K562 (cell line): ENCODE measurements at regions not wholly inside any gene's neighbourhood (a gene's known extent, or its start where the extent isn't known, plus 50 kb on each side); places are given as distances from the start of the nearest gene placed in this dataset.

ENCODE experiments used
- ATAC-seq: fragments of 200-7000 bp; cut with Tn5 transposase; 3 replicates; pipeline ENCODE4 v1.9.1; 2020; ENCODE audit warnings: moderate library complexity
- BruUV-seq: library from RNA; stranded (reverse); fragments of 400-500 nt; replicated peaks from 2 replicates; lab custom pipeline; 2021; lab: Mats Ljungman, UMichigan
- CTCF ChIA-PET: fragments of 300-600 bp; formaldehyde crosslinking; extraction: SDS; loops from one replicate; lab custom pipeline; 2021; ENCODE audit warnings: low intra/inter-chr PET ratio; lab: Yijun Ruan, JAX
- POLR2A ChIA-PET: fragments of 300-600, 350-650 bp; sonication (Branson Sonifier 250); formaldehyde crosslinking; extraction: SDS; loops from one replicate; lab custom pipeline; 2021; ENCODE audit warnings: antibody characterized with exemption, inconsistent platforms; lab: Yijun Ruan, JAX
- DNase-seq, 4 experiments: peaks; one replicate each; pipeline versions ENCODE4 v3.0.0 to v3.0.0-alpha.2; 2011 to 2018; ENCODE audit warnings: low spot score in 3 of 4, mixed read lengths in 3 of 4; ENCODE audit errors: extremely low read depth in 1 of 4
- FAIRE-seq: peaks from 2 replicates; lab custom pipeline; 2011; peaks lifted over from hg19 to GRCh38; lab: Jason Lieb, UNC
- H2AFZ ChIP-seq: 2 replicates; pipeline ENCODE4 v1.6.0; 2011; ENCODE audit warnings: low read depth, low read length, control low read depth, inconsistent platforms
- H3K27ac ChIP-seq: fragments of 200-600 bp; 3 replicates; pipeline ENCODE4 v1.8.0; 2011; ENCODE audit warnings: low read depth, mild to moderate bottlenecking, control low read depth, inconsistent platforms, low read length, moderate library complexity, mixed read lengths; ENCODE audit errors: extremely low read depth
- H3K27me3 ChIP-seq, 2 experiments: fragments of 300-600 bp in 1 of 2; 2 replicates in 1 of 2; 3 replicates in 1 of 2; pipeline versions ENCODE4 v1.6.0 to v1.8.0; 2011; ENCODE audit warnings: inconsistent platforms in 2 of 2, low read length in 2 of 2, mild to moderate bottlenecking in 1 of 2, mixed read lengths in 1 of 2, moderate library complexity in 1 of 2; ENCODE audit not compliant: control insufficient read depth in 2 of 2, insufficient read depth in 2 of 2
- H3K36me3 ChIP-seq: fragments of 300-600 bp; 3 replicates; pipeline ENCODE4 v1.8.0; 2011; ENCODE audit warnings: mild to moderate bottlenecking, low read length, inconsistent platforms; ENCODE audit not compliant: control insufficient read depth, insufficient read depth
- H3K4me1 ChIP-seq, 2 experiments: fragments of 200-600 bp in 1 of 2; replicated peaks in 1 of 2; 2 replicates in 1 of 2; 3 replicates in 1 of 2; pipeline versions ENCODE4 v1.5.1 to v1.8.0; 2011; ENCODE audit warnings: inconsistent platforms in 2 of 2, low read length in 2 of 2, mild to moderate bottlenecking in 1 of 2, mixed read lengths in 1 of 2, moderate library complexity in 1 of 2; ENCODE audit not compliant: control insufficient read depth in 2 of 2, insufficient read depth in 2 of 2
- H3K4me2 ChIP-seq: 2 replicates; pipeline ENCODE4 v1.6.1; 2011; ENCODE audit warnings: low read length, control low read depth, inconsistent platforms, mixed read lengths; ENCODE audit not compliant: insufficient read depth
- H3K4me3 ChIP-seq: fragments of 200-600 bp; sonication (generic), shearing (Covaris generic); 2 replicates; pipeline ENCODE4 v1.5.1; 2016; ENCODE audit warnings: control low read depth, inconsistent platforms
- H3K79me2 ChIP-seq: fragments of 200-600 bp; 3 replicates; pipeline ENCODE4 v1.8.0; 2011; ENCODE audit warnings: low read length, inconsistent platforms; ENCODE audit not compliant: control insufficient read depth, insufficient read depth
- H3K9ac ChIP-seq, 2 experiments: 2 replicates each; pipeline versions ENCODE4 v1.6.0 to v1.6.1; 2011; ENCODE audit warnings: low read depth in 2 of 2, low read length in 2 of 2, control low read depth in 1 of 2, inconsistent platforms in 1 of 2, mild to moderate bottlenecking in 1 of 2, mixed read lengths in 1 of 2; ENCODE audit not compliant: insufficient read depth in 1 of 2
- H3K9me1 ChIP-seq: one replicate; pipeline ENCODE4 v1.6.0; 2011; ENCODE audit warnings: inconsistent platforms, mild to moderate bottlenecking, low read length, moderate library complexity; ENCODE audit not compliant: control insufficient read depth, insufficient read depth
- H3K9me3 ChIP-seq: replicated peaks from 2 replicates; pipeline ENCODE4 v1.5.1; 2011; ENCODE audit warnings: low read depth, low read length, inconsistent platforms; ENCODE audit not compliant: control insufficient read depth, insufficient read depth
- H4K20me1 ChIP-seq: replicated peaks from 2 replicates; pipeline ENCODE4 v1.6.1; 2011; ENCODE audit warnings: low read length, inconsistent platforms, mixed read lengths; ENCODE audit not compliant: control insufficient read depth, insufficient read depth
- ATF2 ChIP-seq: sonication (generic); formaldehyde crosslinking; IDR thresholded peaks from 2 replicates; pipeline ENCODE4 v1.8.1; 2022; ENCODE audit warnings: missing genetic modification reagents
- ATF3 ChIP-seq, 2 experiments: fragments of 450-650 bp in 1 of 2; sonication (generic) in 1 of 2; formaldehyde crosslinking in 1 of 2; IDR thresholded peaks in 1 of 2; conservative IDR thresholded peaks in 1 of 2; 2 replicates each; pipeline versions ENCODE4 v1.6.1 to v1.8.1; 2016 to 2023; ENCODE audit warnings: mild to moderate bottlenecking in 2 of 2, moderate library complexity in 2 of 2, inconsistent platforms in 1 of 2, missing genetic modification reagents in 1 of 2
- E2F4 ChIP-seq: sonication (generic); formaldehyde crosslinking; IDR thresholded peaks from 2 replicates; pipeline ENCODE4 v1.8.0; 2022; ENCODE audit warnings: mild to moderate bottlenecking, low read depth, missing genetic modification reagents
- ILK ChIP-seq: fragments of 450-650 bp; IDR thresholded peaks from 2 replicates; pipeline ENCODE4 v1.6.1; 2016; ENCODE audit warnings: missing genetic modification characterization, low read depth, mild to moderate bottlenecking, missing compliant biosample characterization, moderate library complexity, borderline replicate concordance
- KHSRP ChIP-seq: fragments of 450-650 bp; IDR thresholded peaks from 2 replicates; pipeline ENCODE4 v1.6.1; 2017
- LEF1 ChIP-seq: fragments of 450-650 bp; IDR thresholded peaks from 2 replicates; pipeline ENCODE4 v1.6.1; 2016; ENCODE audit warnings: mild to moderate bottlenecking
- POU5F1 ChIP-seq: fragments of 150-350 bp; IDR thresholded peaks from 2 replicates; pipeline ENCODE4 v1.6.1; 2014; ENCODE audit warnings: borderline replicate concordance, low read length, low read depth, mild to moderate bottlenecking; ENCODE audit not compliant: partially characterized antibody
- PTRF ChIP-seq: fragments of 450-650 bp; IDR thresholded peaks from 2 replicates; pipeline ENCODE4 v1.6.1; 2016; ENCODE audit warnings: mild to moderate bottlenecking, missing genetic modification characterization, missing compliant biosample characterization
- RBM14 ChIP-seq: fragments of 200-400 bp; formaldehyde crosslinking; IDR thresholded peaks from 2 replicates; pipeline ENCODE4 v1.6.1; 2018; ENCODE audit warnings: low read depth, mild to moderate bottlenecking, low read length, moderate library complexity, borderline replicate concordance; ENCODE audit not compliant: insufficient read depth
- SOX6 ChIP-seq: fragments of 450-650 bp; IDR thresholded peaks from 2 replicates; pipeline ENCODE4 v1.6.1; 2014; ENCODE audit warnings: mild to moderate bottlenecking
- XRCC5 ChIP-seq: fragments of 200-400 bp; formaldehyde crosslinking; IDR thresholded peaks from 2 replicates; pipeline ENCODE4 v1.6.1; 2017; ENCODE audit warnings: low read depth, mild to moderate bottlenecking, low read length
- ZBTB1 ChIP-seq: sonication (generic); formaldehyde crosslinking; IDR thresholded peaks from 2 replicates; pipeline ENCODE4 v1.8.1; 2023; ENCODE audit warnings: missing genetic modification reagents, low read depth, mild to moderate bottlenecking, borderline replicate concordance
- ZBTB17 ChIP-seq: fragments of 450-650 bp; formaldehyde crosslinking; IDR thresholded peaks from 2 replicates; pipeline ENCODE4 v1.4.0; 2020; ENCODE audit warnings: mild to moderate bottlenecking
- ZBTB2 ChIP-seq: fragments of 450-650 bp; IDR thresholded peaks from 2 replicates; pipeline ENCODE4 v1.6.1; 2016; ENCODE audit warnings: antibody characterized with exemption
- ZNF277 ChIP-seq: fragments of 250-450 bp; sonication (Bioruptor Pico); IDR thresholded peaks from 2 replicates; pipeline ENCODE4 v1.8.0; 2022; ENCODE audit warnings: inconsistent platforms, mild to moderate bottlenecking, moderate library complexity, borderline replicate concordance
- WGBS: fragments of 100-300 bp; shearing (Covaris generic); methylation state at CpG from one replicate; pipeline ENCODE4 v1.1.6; 2016; ENCODE audit warnings: low coverage, mixed read lengths; ENCODE audit not compliant: insufficient coverage; ENCODE audit errors: missing lambda C conversion rate; 5-methylcytosine and 5-hydroxymethylcytosine counted together
- in situ Hi-C: fragments of 300-500 bp; cut with MboI; formaldehyde crosslinking; loops from 4 replicates; pipeline ENCODE4 v1.15.0; 2018; ENCODE audit warnings: inconsistent platforms, mixed read lengths
- intact Hi-C: fragments of 100-400 bp; cut with micrococcal nuclease; formaldehyde crosslinking; loops from 2 replicates; pipeline ENCODE4 v1.14.2; 2022

GRCh38 chr9:107636571-107637381 is 147.2 kb upstream of the KLF4 start:
- Histone ChIP-seq H3K79me2 (no peaks in the 10 kb centered on the region), H2AFZ (no peak overlapping the region), H3K4me3 (no peak overlapping the region), H3K27ac (no peak overlapping the region), H3K4me1 (peaks cover 0 to 5% of the 10 kb centered on the region in 2 experiments; a peak in 2 of 5 replicates), H4K20me1 (no peaks in the 10 kb centered on the region), H3K4me2 (no peak overlapping the region), H3K9ac (no peak overlapping the region), H3K36me3 (no peaks in the 10 kb centered on the region), H3K27me3 (peaks cover 26 to 45% of the 10 kb centered on the region in 2 experiments; a peak in 4 of 5 replicates), H3K9me1 (no peaks in the 10 kb centered on the region), H3K9me3 (no peaks in the 10 kb centered on the region)
- intact Hi-C loops (no loop called here), in situ Hi-C loops (no loop called here)
- ATAC-seq (no peak), DNase-seq (no peak), FAIRE-seq (no peak)
- no TSS peak for BruUV-seq
- ChIA-PET POLR2A (interaction anchor here (1.3 kb wide), 1 partner anchor 64 kb away, joined by 5 read pairs; no protein-coding TSS in a partner anchor), CTCF (no interaction called here)
- 0% methylated on average over 5 of the region's 5 CpGs for WGBS
- TF ChIP-seq KHSRP (no peak), LEF1 (no peak), ILK (no peak), E2F4 (CRISPR knock-in tag) (no peak), ZNF277 (CRISPR knock-in tag) (no peak), RBM14 (no peak), SOX6 (no peak), ZBTB1 (CRISPR knock-in tag) (no peak), PTRF (tag) (no peak), ATF3 (IDR thresholded peaks at IDR 0.05) (no peak), ATF3 (CRISPR knock-in tag; conservative IDR thresholded peaks at IDR 0.05) (no peak), ATF2 (CRISPR knock-in tag) (no peak), XRCC5 (no peak), POU5F1 (no peak), ZBTB2 (no peak), ZBTB17 (no peak)
